ENCODE measurements at regions not wholly inside any gene's neighbourhood (a gene's known extent, or its start where the extent isn't known, plus 50 kb on each side); places are given as distances from the start of the nearest gene placed in this dataset.

- no peak overlapping the region for H2AFZ ChIP-seq (ENCODE audit: control insufficient read depth, low read length)
- no peaks in the 10 kb centered on the region for H3K4me1 ChIP-seq (ENCODE audit: control insufficient read depth, extremely low read depth, insufficient read depth, low read length)
- no peaks in the 10 kb centered on the region for H3K79me2 ChIP-seq (ENCODE audit: control insufficient read depth, insufficient read depth, low read length)
- FAIRE-seq (no peak), DNase-seq (ENCODE audit: low read depth, low spot score) (no peak)
- no peaks in the 10 kb centered on the region for H3K36me3 ChIP-seq (ENCODE audit: control insufficient read depth in 2 of 2, extremely low read depth in 1 of 2, insufficient read depth in 2 of 2, low read length in 2 of 2)
- no peak overlapping the region for H3K4me3 ChIP-seq (ENCODE audit: control insufficient read depth in 2 of 3, extremely low read depth in 1 of 3, insufficient read depth in 2 of 3, low read depth in 1 of 3, low read length in 3 of 3)
- H3K9me3 ChIP-seq (ENCODE audit: control insufficient read depth, low read depth, low read length): no peaks in the 10 kb centered on the region
- H3K9ac ChIP-seq (ENCODE audit: control insufficient read depth, extremely low read depth, insufficient read depth, low read length): no peak overlapping the region
- H3K27me3 ChIP-seq (ENCODE audit: control insufficient read depth, extremely low read depth, insufficient read depth, low read length): no peaks in the 10 kb centered on the region
- no peak overlapping the region for H3K4me2 ChIP-seq (ENCODE audit: control insufficient read depth, extremely low read depth, insufficient read depth, low read depth, low read length)
- no peak for TF ChIP-seq EZH2 (IDR thresholded peaks at IDR 0.05; ENCODE audit: low read length)
- TF ChIP-seq, protein P1, sequence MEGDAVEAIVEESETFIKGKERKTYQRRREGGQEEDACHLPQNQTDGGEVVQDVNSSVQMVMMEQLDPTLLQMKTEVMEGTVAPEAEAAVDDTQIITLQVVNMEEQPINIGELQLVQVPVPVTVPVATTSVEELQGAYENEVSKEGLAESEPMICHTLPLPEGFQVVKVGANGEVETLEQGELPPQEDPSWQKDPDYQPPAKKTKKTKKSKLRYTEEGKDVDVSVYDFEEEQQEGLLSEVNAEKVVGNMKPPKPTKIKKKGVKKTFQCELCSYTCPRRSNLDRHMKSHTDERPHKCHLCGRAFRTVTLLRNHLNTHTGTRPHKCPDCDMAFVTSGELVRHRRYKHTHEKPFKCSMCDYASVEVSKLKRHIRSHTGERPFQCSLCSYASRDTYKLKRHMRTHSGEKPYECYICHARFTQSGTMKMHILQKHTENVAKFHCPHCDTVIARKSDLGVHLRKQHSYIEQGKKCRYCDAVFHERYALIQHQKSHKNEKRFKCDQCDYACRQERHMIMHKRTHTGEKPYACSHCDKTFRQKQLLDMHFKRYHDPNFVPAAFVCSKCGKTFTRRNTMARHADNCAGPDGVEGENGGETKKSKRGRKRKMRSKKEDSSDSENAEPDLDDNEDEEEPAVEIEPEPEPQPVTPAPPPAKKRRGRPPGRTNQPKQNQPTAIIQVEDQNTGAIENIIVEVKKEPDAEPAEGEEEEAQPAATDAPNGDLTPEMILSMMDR (optimal IDR thresholded peaks at IDR 0.05 in 1 of 3, IDR thresholded peaks at IDR 0.05 in 1 of 3, conservative IDR thresholded peaks at IDR 0.05 in 1 of 3; ENCODE audit: extremely low read depth in 1 of 3, insufficient read depth in 2 of 3, low read length in 3 of 3): no peak
- no peak overlapping the region for H3K27ac ChIP-seq (ENCODE audit: control insufficient read depth, insufficient read depth, low read length)
- H4K20me1 ChIP-seq (ENCODE audit: control insufficient read depth, extremely low read depth, insufficient read depth, low read length): no peaks in the 10 kb centered on the region
- dilution Hi-C loops (cut with MboI; ENCODE audit: extremely low pct_ligation_motif_present, low sequenced_read_pairs): no loop called here
- no peaks in the 10 kb centered on the region for H3K9me1 ChIP-seq (ENCODE audit: control insufficient read depth, extremely low read depth, insufficient read depth, low read length)
These were observed 353.7 kb downstream of the RAD51AP2 start for GRCh38 chr2:17164550-17164949.

- H3K36me3 ChIP-seq (ENCODE audit: control insufficient read depth in 2 of 2, extremely low read depth in 1 of 2, insufficient read depth in 2 of 2, low read length in 2 of 2): no peaks in the 10 kb centered on the region
- FAIRE-seq: no peak
- dilution Hi-C loops (cut with MboI; ENCODE audit: extremely low pct_ligation_motif_present, low sequenced_read_pairs): no loop called here
These were observed 354.6 kb downstream of the RAD51AP2 start for GRCh38 chr2:17163638-17164037.

More at GRCh38 chr2:17163638-17164037, 354.6 kb downstream of the RAD51AP2 start:
- no peaks in the 10 kb centered on the region for H3K9me1 ChIP-seq (ENCODE audit: control insufficient read depth, extremely low read depth, insufficient read depth, low read length)
- TF ChIP-seq, protein P1 (optimal IDR thresholded peaks at IDR 0.05 in 1 of 3, IDR thresholded peaks at IDR 0.05 in 1 of 3, conservative IDR thresholded peaks at IDR 0.05 in 1 of 3; ENCODE audit: extremely low read depth in 1 of 3, insufficient read depth in 2 of 3, low read length in 3 of 3): no peak
- no peak for TF ChIP-seq EZH2 (IDR thresholded peaks at IDR 0.05; ENCODE audit: low read length)
- no peaks in the 10 kb centered on the region for H3K9me3 ChIP-seq (ENCODE audit: control insufficient read depth, low read depth, low read length)
- H3K4me3 ChIP-seq (ENCODE audit: control insufficient read depth in 2 of 3, extremely low read depth in 1 of 3, insufficient read depth in 2 of 3, low read depth in 1 of 3, low read length in 3 of 3): no peak overlapping the region
- H3K4me1 ChIP-seq (ENCODE audit: control insufficient read depth, extremely low read depth, insufficient read depth, low read length): no peaks in the 10 kb centered on the region
- no peaks in the 10 kb centered on the region for H3K27me3 ChIP-seq (ENCODE audit: control insufficient read depth, extremely low read depth, insufficient read depth, low read length)
- no peak overlapping the region for H2AFZ ChIP-seq (ENCODE audit: control insufficient read depth, low read length)
- no peak overlapping the region for H3K4me2 ChIP-seq (ENCODE audit: control insufficient read depth, extremely low read depth, insufficient read depth, low read depth, low read length)
- H3K9ac ChIP-seq (ENCODE audit: control insufficient read depth, extremely low read depth, insufficient read depth, low read length): no peak overlapping the region
- DNase-seq (ENCODE audit: low read depth, low spot score): no peak
- no peaks in the 10 kb centered on the region for H4K20me1 ChIP-seq (ENCODE audit: control insufficient read depth, extremely low read depth, insufficient read depth, low read length)
- H3K79me2 ChIP-seq (ENCODE audit: control insufficient read depth, insufficient read depth, low read length): no peaks in the 10 kb centered on the region
- no peak overlapping the region for H3K27ac ChIP-seq (ENCODE audit: control insufficient read depth, insufficient read depth, low read length)
